Activated CD8-positive, alpha-beta memory T cell treated with anti-CD3 and anti-CD28 coated beads, Interleukin-2, amount 50 U/mL, for 24 hours (primary cell): ENCODE measurements at regions not wholly inside any gene's neighbourhood (a gene's known extent, or its start where the extent isn't known, plus 50 kb on each side); places are given as distances from the start of the nearest gene placed in this dataset.

ENCODE experiments used
- DNase-seq: peaks from one replicate; pipeline ENCODE4 v3.0.0-alpha.2; 2020; ENCODE audit errors: extremely low read depth

GRCh38 chr2:144711084-144711483, 191.2 kb upstream of the ZEB2 start:
- DNase-seq: no peak

GRCh38 chr2:144708626-144709025, 188.7 kb upstream of the ZEB2 start:
- no peak for DNase-seq

GRCh38 chr2:144707736-144708326, 187.9 kb upstream of the ZEB2 start:
- no peak for DNase-seq

- no peak for DNase-seq
Observed at GRCh38 chr2:144706647-144707046, 186.7 kb upstream of the ZEB2 start.

GRCh38 chr2:144705328-144706245, 185.7 kb upstream of the ZEB2 start:
- DNase-seq: no peak

- DNase-seq: no peak
Observed at GRCh38 chr2:144704709-144705095, 184.8 kb upstream of the ZEB2 start.

GRCh38 chr2:144703852-144704708, 184.2 kb upstream of the ZEB2 start:
- DNase-seq: no peak

- DNase-seq: no peak
Observed at GRCh38 chr2:144702051-144702450, 182.1 kb upstream of the ZEB2 start.

- no peak for DNase-seq
Observed at GRCh38 chr2:144701259-144701658, 181.3 kb upstream of the ZEB2 start.

GRCh38 chr2:144698156-144698555, 178.2 kb upstream of the ZEB2 start:
- DNase-seq: no peak

GRCh38 chr2:144695657-144696056, 175.7 kb upstream of the ZEB2 start:
- DNase-seq: no peak

- DNase-seq: no peak
Observed at GRCh38 chr2:144694456-144694855, 174.5 kb upstream of the ZEB2 start.

GRCh38 chr2:144693179-144693578, 173.3 kb upstream of the ZEB2 start:
- no peak for DNase-seq

- no peak for DNase-seq
Observed at GRCh38 chr2:144692661-144693060, 172.7 kb upstream of the ZEB2 start.

- DNase-seq: no peak
Observed at GRCh38 chr2:144690771-144691170, 170.9 kb upstream of the ZEB2 start.

GRCh38 chr2:144686518-144687215, 166.7 kb upstream of the ZEB2 start:
- DNase-seq: no peak

GRCh38 chr2:144683966-144684365, 164.0 kb upstream of the ZEB2 start:
- DNase-seq: no peak

- no peak for DNase-seq
Observed at GRCh38 chr2:144683107-144683753, 163.3 kb upstream of the ZEB2 start.

GRCh38 chr2:144682248-144682647, 162.3 kb upstream of the ZEB2 start:
- no peak for DNase-seq

- DNase-seq: no peak
Observed at GRCh38 chr2:144681389-144681788, 161.5 kb upstream of the ZEB2 start.

- DNase-seq: no peak
Observed at GRCh38 chr2:144679942-144680341, 160.0 kb upstream of the ZEB2 start.
